ENCODE measurements at regions not wholly inside any gene's neighbourhood (a gene's known extent, or its start where the extent isn't known, plus 50 kb on each side); places are given as distances from the start of the nearest gene placed in this dataset.

GRCh38 chr19:22519152-22519551 lies 97.0 kb upstream of the ZNF98 start:
- no peak for TF ChIP-seq CTCF (IDR thresholded peaks at IDR 0.05)
- no peak for TF ChIP-seq POLR2A (IDR thresholded peaks at IDR 0.05)
- TF ChIP-seq POLR2AphosphoS5 (IDR thresholded peaks at IDR 0.05) = no peak
- no peak for TF ChIP-seq EP300 (IDR thresholded peaks at IDR 0.05)

Measured in sigmoid colon (tissue), 4 donors.